NCI-H146 (cell line): ENCODE measurements at regions not wholly inside any gene's neighbourhood (a gene's known extent, or its start where the extent isn't known, plus 50 kb on each side); places are given as distances from the start of the nearest gene placed in this dataset.

Source experiments
- DNase-seq: peaks from one replicate; lab custom pipeline; 2025; lab: John Stamatoyannopoulos, UW

DNA sequence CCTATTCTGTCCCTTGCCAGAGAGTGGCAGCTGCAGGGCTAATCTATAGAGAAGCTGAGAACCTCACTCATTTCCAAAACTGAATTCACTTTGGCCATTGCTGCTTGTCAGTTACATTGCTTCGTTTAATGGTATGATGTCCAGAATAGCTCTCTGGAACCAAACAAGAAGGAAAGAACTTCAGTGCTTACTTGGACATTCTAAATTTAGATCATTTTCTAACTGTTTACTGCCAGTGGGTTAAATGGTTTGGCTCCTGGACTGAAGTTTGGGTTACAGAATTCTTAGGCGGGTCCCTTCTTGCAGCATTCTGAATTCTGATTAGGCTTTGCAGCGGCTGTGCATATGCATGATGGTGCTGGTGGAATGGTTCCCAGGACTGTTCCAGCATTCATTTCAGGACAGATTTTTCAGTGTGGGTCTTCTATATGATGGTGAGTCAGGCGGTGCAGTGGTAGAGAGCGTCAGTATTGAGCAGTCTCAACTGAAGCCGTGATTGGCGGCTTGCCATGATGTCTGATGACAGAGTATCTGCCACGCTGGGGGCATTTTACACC is 148.7 kb downstream of the DYRK2 start:
- DNase-seq, result no peak

DNA sequence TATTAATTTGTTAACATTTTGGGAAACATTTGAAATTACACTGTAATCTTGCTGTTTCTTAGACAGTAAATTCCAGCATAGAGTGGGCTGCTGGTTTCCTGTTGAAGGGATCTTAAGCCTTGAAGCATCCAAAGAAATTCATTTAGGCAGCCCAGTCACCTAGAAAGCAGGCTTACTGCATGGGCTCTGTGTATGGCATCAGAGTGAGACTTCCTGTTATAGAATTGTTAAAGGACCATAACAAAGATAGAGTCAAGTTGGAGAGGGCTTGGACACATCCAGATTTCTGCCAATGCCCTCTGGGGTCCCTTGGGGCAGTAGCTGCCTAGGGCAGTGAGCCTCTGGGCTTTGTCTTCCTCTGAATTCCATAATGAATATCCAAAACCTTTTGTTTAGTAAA is 149.2 kb downstream of the DYRK2 start:
- no peak for DNase-seq

DNA sequence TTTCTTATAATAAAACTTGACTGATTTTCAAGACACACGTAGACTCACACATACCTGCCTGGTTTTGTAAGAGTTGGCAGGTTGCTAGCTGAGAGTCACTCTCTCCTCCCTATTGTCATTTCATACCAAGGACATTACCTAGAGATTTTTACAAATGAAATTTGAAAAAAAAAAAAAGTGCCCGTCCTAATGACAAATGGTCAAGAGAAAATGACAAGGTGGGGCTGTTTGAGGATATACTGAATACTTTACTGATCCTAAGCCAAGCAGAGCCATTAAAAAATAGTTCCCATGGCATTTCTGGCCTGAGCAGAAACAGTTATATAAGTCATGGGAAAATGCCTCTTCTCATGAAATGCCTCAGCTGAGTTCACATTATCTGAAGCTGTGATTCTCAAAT is 150.2 kb downstream of the DYRK2 start:
- no peak for DNase-seq

DNA sequence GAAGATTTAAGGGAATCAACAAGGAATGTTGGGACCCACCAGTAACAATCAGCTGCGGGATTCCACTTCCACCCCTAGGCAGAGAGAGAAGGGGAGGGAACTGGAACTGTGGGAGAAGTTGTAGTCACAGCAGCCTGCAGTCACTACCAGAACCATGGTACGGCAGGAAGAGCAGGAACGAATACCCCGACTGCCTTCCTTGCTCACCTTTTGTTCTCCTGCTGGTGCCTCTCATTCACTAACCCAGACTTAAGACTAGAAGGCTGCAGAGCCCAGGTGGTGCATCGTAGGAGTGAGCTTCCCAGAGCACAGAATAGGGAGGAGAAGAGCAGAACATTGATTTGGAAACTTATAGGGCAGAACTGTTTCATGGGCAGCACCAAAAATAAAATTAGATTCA is 154.2 kb downstream of the DYRK2 start:
- no peak for DNase-seq

DNA sequence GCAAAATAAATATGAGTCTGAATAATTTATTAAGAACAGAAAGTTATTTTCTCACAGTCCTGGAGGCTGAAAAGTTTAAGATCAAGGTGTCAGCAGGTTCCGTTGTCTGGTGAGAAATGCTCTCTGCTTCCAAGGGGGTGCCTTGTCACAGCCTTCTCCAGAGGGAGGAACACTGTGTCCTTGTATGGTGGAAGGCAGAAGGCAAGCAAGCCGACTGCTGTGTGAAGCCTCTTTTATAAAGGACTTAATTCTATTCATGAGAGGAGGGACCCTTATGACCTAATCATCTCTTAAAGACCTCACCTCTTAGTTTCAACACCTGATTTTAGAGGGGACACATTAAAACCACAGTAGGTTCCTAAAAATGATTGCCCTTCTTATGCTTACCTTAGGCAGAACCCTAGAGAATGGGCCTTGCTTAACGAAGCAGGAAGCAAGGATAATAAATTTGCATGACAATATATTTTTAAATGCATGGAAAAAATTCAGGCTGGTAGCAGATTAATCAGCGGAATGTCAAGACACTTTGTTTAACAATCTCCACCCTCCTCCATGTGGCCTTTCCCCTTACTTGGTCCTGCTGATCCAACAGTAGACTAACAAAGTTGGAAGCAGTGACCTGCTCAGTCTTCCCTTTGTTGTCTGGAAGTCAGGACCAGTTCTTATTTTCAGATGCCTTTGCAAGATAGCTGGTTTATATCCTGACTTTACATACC is 154.9 kb downstream of the DYRK2 start:
- no peak for DNase-seq

DNA sequence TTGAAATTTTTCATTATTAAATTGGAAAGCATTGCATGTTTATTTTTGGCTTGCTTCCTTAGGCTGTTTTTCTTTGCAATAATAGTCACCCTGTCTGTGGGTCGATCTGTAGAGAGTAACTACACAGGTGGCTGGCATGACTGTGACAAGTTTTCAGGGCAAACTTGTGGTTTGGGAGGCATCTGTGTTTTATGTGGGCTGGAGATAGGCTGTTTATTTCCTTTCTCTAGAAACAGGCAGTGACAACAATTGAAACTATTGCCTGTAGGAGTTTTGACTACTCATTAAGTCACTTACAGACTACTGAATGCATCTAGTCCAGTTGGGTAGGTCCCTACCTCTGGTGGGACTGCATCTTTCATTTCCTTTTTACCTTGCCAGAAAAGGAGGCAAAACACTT is 155.6 kb downstream of the DYRK2 start:
- DNase-seq, result no peak

DNA sequence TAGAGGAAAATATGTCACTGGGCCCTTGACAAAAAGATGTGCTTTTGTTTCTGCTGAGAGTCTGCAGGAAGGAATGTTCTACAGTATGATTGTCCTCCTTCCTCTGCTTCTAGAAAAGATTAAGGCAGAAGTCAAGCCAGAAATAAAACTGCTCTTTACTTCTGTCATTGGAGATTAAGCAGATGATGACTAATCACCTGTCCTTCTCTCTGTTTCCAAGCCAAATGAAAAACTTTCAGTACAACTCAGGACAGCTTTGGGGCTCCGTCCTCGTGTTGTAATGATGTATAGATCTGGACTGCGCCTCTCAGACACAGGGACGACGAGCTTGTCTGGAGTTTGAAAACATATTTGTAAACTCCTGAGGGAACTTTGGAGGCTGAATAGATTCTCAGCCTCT is 159.3 kb downstream of the DYRK2 start:
- no peak for DNase-seq

DNA sequence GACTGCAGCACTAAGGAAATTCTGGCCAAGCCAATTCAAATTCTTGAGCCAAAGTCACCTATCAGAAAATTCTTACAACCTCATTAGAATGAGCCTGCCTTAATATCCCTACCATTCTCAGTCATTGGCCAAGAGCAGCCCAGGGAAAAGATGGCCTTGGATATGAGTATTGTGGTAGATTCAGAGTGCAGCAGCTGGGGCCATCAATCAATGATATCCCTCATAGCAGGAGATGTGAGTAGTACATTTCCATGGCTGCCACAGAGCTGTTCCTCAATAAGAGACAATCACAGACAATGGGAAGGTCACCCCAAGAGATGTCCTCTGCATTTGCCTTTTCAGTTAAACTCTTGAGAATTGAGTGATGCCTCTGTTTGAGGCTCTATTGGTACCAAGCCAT is 161.6 kb downstream of the DYRK2 start:
- DNase-seq, result no peak

DNA sequence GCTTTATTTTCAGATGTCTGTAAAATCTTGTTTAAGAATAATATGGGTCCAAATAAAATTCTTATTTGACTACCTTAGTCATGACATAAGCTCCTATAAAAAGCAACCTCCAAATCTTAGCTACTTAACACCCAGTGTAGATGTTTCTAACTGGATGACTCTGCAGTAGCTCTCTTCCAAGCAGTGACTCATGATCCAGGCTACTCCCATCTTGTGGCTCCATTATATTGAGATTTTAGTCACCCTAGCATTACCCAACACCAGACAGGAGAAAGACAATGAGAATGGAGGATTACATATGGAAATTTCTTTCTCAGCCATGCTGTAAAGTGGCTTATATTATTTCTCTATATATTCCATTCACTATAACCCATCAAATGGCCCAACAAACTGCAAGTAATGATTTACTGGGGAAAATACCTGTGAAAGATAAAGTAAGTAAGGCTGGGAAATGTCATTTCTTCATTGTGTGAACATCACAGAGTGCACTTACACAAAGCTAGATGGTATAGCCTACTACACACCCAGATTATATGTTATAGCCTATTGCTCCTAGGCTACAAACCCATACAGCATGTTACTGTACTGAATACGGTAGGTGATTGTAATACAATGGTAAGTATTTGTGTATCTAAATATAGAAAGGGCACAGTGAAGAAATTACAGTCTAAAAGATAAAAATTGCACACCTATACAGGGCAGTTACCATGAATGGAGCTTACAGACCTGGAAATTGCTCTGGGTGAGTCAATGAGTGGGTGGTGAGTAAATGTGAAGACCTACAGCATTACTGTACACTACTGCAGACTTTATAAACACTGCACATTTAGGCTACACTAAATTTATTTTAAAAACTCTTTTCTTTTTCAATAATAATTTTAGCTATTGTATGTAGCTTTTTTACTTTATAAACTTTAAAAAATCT is 163.2 kb downstream of the DYRK2 start:
- no peak for DNase-seq

DNA sequence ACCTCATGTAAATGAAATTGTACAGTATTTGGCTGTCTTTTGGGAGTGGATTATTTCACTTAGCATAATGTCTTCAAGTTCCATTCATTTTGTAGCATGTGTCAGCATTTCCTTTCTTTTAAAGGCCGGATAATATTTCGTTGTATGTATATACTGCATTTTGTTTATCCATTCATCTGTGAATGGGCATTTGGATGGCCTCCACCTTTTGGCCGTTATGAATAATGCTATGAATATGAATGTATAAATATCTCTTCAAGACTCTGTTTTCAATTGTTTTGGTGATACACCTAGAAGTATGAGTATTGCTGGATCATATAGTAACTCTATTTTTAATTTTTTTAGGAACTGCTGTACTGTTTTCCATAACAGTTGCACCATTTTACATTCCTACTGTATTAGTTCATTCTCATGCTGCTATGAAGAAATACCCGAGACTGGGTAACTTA is 164.9 kb downstream of the DYRK2 start:
- DNase-seq, result no peak

DNA sequence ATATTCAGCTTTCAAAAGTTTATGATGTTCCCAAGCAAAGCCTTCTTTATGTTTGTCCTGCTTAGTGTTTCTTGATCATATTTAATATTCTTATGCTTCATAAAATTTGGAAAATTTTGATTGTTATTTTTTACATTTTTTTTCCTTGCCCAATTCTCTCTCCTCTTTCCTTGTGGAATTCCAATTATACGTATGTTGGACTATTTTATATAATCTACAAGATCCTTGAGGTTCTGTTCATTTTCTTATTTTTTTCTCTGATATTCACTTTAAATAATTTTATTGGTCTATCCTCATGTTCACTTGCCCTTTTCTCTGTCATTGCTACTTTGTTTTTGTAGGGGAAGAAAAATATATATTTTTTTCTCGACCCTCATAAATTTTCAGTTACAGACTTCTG is 167.7 kb downstream of the DYRK2 start:
- DNase-seq, result no peak

DNA sequence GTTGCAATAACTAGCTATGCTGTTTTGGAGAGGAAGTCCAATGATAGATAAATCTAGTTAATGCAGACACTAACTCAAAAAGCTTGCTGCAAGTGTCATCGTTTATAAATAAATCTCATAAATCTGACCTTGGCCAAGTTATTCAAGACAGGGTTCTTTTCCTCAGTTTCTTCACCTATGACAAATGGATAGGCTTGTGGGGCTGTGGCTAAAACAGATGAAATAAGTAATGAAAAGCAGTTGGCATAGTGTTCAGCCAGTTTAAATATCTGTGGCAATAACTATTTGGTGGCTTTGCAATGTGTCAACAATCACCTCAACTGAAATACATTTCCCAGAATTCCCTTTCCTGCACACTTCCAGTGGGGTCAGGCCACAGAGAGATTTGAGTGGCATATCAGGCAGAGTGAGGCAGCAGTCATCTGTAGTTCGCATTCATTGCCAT is 169.9 kb downstream of the DYRK2 start:
- DNase-seq, result no peak

DNA sequence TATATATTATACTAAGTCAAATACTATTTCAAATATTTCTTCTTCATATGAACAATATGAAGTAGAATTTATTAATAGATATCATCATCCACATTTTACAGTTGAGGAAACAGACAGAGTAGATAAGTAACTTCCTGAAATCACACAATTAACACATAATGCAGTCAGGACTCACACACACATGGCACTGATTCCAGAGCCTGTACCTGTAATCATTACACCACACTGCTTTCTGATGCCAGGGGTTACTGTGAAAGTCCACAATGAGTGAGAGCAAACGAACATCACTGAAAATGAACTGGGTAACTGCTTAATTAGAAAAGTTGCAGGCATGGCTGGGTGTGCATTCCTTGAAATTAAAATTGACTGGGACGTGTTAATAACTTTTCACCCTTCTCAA is 169.3 kb upstream of the IFNG-AS1 start:
- no peak for DNase-seq

DNA sequence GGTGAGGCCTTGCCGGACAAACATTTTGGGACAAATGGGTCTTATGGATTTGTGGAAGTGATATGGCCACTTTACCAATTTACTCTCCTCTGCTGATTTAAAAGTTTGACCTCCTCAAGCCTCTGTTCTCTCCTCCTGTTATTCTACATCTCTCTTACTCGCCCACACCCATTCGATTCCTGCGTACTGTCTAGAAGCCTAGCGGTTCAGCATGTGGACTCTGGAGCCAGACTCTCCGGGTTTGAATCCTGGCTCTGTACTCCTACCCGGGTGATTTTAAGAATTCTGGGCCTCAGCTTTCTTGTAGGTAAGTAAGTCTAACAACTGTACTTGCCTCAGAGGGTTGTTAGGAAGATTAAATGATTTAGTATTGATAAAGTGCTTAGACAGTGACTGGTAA is 168.6 kb upstream of the IFNG-AS1 start:
- DNase-seq, result no peak

DNA sequence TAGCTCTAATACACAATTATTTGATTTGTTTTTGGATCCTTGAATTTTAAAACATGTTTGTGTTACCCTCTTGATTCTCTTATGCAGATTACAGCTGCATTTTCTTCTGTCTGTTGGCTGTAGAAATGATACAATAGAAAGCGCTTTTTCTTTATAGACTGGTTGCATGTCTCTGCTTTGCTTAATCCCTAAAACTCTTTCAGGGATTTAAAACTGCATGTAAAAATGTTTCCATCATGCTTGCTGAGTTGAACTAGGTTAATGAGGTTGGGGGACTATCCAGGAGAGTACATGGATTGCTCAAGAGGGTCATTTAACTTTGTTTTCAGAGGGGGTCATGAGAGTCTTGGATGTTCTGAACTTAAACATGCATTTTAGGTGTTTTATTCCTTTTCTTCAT is 166.4 kb upstream of the IFNG-AS1 start:
- DNase-seq, result no peak

DNA sequence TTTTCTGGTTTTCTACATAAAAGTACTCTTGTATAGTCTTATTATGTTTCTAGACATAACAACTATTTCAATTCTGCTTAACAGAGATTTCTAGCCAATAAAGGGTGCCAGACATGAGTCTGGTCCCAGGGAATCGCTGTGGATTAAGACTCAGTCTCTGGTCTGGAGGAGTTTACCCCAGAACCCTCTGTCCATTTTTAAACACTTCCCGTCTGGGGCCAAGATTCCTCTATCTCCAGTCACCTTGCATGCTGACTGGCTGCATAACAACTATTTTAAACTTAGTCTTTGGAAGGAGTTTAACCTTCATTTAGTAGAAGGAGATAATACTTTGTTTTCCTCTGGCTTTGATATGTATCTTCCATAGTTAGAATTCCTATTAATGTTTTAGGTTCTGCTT is 163.1 kb upstream of the IFNG-AS1 start:
- no peak for DNase-seq

DNA sequence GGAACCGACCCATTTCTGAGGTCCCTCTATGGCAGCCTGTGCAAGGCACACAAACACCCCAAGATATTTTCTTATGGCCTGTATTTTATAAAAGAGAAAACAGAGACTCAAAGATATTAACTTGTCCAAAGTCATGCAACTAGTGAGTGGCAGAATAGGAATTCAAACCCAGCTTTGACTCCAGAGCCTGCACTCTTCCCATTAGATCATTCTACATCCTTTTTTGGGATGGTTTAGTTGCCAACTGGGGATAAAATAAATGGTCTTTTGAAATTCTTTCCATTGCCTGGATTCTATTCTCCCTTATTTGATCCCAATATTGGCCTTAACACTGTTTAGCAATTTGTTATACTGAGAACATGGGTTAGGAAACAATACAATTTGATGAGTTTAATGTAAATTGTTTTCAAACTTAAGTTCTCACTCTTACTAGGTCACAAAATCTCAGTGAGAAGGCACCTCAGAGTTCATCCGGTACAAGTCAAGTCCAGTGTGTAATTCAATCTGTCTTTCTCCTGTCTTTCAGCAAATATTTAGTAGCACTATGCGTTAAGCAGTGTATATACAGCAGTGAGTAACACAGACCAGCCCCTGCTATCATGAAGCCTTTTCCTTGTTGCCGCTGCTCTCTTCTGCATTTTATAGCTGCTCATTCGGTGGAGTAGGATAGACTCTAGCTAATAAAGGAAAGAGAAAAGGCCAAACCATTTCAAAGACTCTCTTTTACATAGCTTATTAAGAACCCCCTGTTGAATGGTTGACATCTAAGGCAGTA is 162.1 kb upstream of the IFNG-AS1 start:
- no peak for DNase-seq

DNA sequence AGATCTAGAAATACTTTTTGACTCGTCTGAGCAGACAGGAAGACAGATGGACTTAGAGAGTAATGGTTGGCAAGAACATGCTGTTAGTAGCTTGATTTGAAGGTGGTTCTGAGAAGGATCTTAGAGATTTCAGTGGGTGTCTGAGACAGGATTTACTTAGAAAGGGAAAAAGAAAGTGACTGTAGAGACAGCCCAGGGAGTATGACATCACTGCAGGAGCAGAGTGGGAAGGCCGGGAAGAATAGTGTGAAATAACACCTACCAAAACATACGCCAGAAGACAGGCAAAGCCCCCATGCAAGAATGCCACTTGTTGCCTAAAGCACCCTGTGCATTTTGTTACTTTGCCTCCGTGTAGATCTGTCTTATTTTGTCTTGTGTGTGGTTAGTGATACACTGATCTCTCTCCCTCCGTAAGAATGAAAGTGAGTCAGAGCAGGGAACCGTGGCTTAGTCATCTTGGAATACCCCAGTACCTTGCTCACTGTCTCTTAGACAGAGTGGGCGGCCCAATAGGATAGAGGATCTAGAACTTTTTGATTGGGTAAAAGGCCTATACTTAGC is 161.3 kb upstream of the IFNG-AS1 start:
- DNase-seq, result no peak

DNA sequence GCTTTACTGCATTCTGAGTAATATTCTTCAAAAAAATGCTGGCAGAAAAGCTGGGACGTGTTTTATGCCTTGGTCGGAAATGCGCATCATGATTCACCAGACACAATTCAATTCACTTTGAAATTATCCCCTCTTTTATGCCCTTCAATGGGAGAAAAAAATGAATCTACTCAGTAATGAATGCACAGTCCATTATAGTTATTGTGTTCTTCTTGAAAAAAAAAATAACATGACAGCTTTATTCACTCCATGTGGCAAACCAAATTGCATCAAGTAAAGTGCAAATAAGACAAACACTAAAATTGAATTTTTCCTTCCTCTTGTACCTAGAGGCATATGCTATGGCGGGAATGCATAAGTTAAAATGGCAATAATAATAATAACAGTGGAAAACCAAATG is 159.4 kb upstream of the IFNG-AS1 start:
- DNase-seq, result no peak

DNA sequence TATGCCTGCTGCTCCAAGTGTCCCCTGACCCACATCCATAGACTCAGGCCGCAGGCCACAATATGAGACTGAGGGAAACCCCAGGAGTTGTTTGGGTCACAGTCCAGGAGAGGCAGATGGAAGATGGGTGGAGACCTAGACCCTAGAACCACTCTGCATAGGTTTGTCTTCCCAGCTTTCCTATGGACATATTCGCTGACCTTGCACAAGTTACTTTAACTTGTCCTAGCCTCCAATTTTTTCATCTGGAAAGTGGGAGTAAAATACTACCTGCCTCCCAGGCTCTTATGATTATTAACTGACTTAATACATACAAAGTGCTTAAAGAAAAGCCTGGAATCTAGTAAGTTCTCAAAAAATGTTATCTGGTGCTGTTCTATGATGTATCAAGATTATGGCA is 157.1 kb upstream of the IFNG-AS1 start:
- DNase-seq, result no peak

DNA sequence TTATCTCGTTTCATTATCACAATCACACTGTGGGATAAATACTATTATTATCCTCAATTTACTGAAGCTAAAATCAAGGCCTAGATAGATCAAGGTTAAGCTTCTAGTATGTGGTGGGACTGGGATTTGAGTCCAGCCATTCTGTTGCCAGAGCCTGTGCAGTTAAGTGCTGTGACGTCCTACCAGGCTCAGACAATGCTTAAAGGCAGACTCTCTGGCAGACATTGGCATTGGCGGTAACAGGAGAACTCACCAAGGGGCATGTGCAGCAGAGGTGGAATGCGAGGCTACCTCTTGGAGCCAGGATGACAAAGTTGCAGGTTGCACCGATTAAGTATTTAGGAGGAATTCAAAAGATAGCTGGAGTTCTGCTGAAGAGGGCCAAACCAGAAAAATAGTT is 155.6 kb upstream of the IFNG-AS1 start:
- DNase-seq, result no peak

DNA sequence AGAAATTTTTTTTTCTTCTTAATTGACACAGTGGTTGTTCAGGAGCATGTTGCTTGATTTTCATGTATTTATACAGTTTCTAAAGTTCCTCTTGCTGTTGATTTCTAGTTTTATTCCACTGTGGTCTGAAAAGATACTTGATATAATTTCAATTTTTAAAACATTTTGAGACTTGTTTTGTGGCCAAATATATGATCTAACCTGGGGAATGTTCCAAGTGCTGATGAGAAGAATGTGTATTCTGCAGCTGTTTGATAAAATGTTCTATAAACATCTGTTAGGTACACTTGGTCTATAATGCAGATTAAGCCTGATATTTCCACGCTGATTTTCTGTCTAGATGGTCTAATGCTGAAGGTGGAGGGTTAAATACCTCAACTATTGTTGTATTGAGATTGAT is 151.4 kb upstream of the IFNG-AS1 start:
- no peak for DNase-seq
